Heart left ventricle (tissue), 13 donors: ENCODE measurements at regions not wholly inside any gene's neighbourhood (a gene's known extent, or its start where the extent isn't known, plus 50 kb on each side); places are given as distances from the start of the nearest gene placed in this dataset.

Experiments
- POLR2A ChIP-seq, 2 donors: fragments of 450-650 bp; IDR thresholded peaks; one replicate each; pipeline ENCODE4 v1.6.1; 2017; ENCODE audit warnings: antibody characterized with exemption in 2 of 2, mild to moderate bottlenecking in 2 of 2, moderate library complexity in 2 of 2
- TF ChIP-seq, protein P1 (sequence below), 12 donors: fragments of 200-600 bp; sonication (generic) in 4 of 12; IDR thresholded peaks; one replicate each; pipeline versions ENCODE4 v1.5.0 to v1.8.0; 2018 to 2022; ENCODE audit warnings: antibody characterized with exemption in 12 of 12, mild to moderate bottlenecking in 5 of 12
- donor health status: ischemic (EF 13 %, LVEDD 7.1; RV severe dilation, severe dysfunction).
- donor health status: DM: no; HTN: yes; CAD: no.
- donor health status: DM: no; HTN: no; CAD: no.
- donor health status: ischemic (EF 25% LVEDD 6.9; RV normal size, moderate dysfunction).
- donor health status: ischemic (EF 25% LVEDD 5.7; RV mildly dilated, moderate dysfunction).
- donor health status: ischemic (EF 35%, LVEDD 5.7; RV mildly dilated, moderate dysfunction).
- donor health status: nonischemic (EF 11% LVEDD 7.7; RV severe dilation, severe dysfunction).
- donor health status: DM: yes; HTN: yes; CAD: no.
- donor health status: PGD.
- donor health status: ischemic (EF 29% LVEDD 5.4; RV normal size, mild dysfunction).
- donor health status: nonischemic (EF 23%, LVEDD 6.1; RV moderate dilation, normal function).

DNA sequence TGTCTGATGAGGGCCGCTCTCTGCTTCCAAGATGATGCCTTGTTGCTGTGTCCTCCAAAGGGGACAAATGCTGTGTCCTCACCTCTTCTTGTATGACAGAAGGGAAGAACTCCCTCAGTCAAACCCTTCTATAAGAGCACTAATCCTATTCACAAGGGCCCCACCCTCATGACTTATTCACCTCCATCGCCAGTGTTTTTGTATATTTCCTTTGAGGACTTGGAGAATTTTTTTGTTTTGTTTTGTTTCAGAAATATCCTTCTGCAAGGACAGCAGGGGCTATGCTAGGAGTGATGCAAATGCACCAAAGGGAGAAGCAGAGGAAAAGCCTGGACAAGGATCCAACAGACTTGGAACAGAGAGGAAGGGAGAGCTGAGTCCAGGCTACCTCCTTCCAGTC lies 214.4 kb downstream of the TLE3 start:
- TF ChIP-seq POLR2A (IDR thresholded peaks at IDR 0.05) = no peak
- TF ChIP-seq, protein P1, sequence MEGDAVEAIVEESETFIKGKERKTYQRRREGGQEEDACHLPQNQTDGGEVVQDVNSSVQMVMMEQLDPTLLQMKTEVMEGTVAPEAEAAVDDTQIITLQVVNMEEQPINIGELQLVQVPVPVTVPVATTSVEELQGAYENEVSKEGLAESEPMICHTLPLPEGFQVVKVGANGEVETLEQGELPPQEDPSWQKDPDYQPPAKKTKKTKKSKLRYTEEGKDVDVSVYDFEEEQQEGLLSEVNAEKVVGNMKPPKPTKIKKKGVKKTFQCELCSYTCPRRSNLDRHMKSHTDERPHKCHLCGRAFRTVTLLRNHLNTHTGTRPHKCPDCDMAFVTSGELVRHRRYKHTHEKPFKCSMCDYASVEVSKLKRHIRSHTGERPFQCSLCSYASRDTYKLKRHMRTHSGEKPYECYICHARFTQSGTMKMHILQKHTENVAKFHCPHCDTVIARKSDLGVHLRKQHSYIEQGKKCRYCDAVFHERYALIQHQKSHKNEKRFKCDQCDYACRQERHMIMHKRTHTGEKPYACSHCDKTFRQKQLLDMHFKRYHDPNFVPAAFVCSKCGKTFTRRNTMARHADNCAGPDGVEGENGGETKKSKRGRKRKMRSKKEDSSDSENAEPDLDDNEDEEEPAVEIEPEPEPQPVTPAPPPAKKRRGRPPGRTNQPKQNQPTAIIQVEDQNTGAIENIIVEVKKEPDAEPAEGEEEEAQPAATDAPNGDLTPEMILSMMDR (IDR thresholded peaks at IDR 0.05) = no peak
